ENCODE measurements at regions not wholly inside any gene's neighbourhood (a gene's known extent, or its start where the extent isn't known, plus 50 kb on each side); places are given as distances from the start of the nearest gene placed in this dataset.

- TF ChIP-seq CTCF (IDR thresholded peaks at IDR 0.05) (no peak), POLR2A (IDR thresholded peaks at IDR 0.05) (no peak)
These were observed 71.6 kb downstream of the CCDC71L start for GRCh38 chr7:106589198-106589879.
